DND-41 (cell line): ENCODE measurements at regions not wholly inside any gene's neighbourhood (a gene's known extent, or its start where the extent isn't known, plus 50 kb on each side); places are given as distances from the start of the nearest gene placed in this dataset.

Source experiments
- CTCF ChIP-seq: IDR thresholded peaks from 2 replicates; pipeline ENCODE4 v1.5.1; 2012; ENCODE audit warnings: borderline replicate concordance, low read length, moderate library complexity, mild to moderate bottlenecking; ENCODE audit not compliant: poor library complexity, severe bottlenecking; ENCODE audit errors: extremely low read depth
- EZH2 ChIP-seq: IDR thresholded peaks from 3 replicates; pipeline ENCODE4 v1.6.1; 2012; ENCODE audit warnings: borderline replicate concordance, low read depth, mild to moderate bottlenecking, moderate library complexity, low read length, inconsistent platforms; ENCODE audit not compliant: severe bottlenecking

DNA sequence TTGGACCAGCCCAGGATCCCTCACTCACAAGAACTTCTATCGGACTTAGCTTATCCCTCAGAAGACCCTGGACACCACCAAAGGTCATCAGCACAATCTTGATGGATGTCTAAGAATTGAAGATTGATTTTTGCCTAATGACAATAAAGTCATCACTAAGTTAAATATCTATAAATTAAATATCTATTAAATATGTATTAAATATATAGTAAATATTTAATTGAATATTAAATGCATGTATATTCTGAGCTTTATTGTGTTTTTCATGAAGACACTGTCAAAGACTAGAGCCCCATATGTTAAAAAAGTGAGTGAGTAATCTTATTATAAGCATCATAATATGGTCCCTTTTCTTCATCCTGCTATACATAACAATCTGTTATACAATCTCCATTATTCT is 751.1 kb downstream of the KCNJ2 start:
- no peak for TF ChIP-seq CTCF
- TF ChIP-seq EZH2, result no peak
